ENCODE measurements at regions not wholly inside any gene's neighbourhood (a gene's known extent, or its start where the extent isn't known, plus 50 kb on each side); places are given as distances from the start of the nearest gene placed in this dataset.

- no peak for DNase-seq
These were observed 78.1 kb upstream of the PELI1 start for GRCh38 chr2:64222351-64222750.

GRCh38 chr2:64223055-64223454, 78.8 kb upstream of the PELI1 start:
- no peak for DNase-seq

GRCh38 chr2:64225491-64225890, 81.3 kb upstream of the PELI1 start:
- DNase-seq = peak; percentile 48

GRCh38 chr2:64226611-64227010, 82.4 kb upstream of the PELI1 start:
- DNase-seq = no peak

- DNase-seq = no peak
These were observed 83.4 kb upstream of the PELI1 start for GRCh38 chr2:64227603-64228125.

- peak; percentile 76 for DNase-seq
These were observed 84.0 kb upstream of the PELI1 start for GRCh38 chr2:64228126-64228678.

GRCh38 chr2:64228918-64229317, 84.7 kb upstream of the PELI1 start:
- no peak for DNase-seq

GRCh38 chr2:64230540-64230939, 86.3 kb upstream of the PELI1 start:
- no peak for DNase-seq

GRCh38 chr2:64232266-64232665, 88.0 kb upstream of the PELI1 start:
- DNase-seq = no peak

- no peak for DNase-seq
These were observed 89.2 kb upstream of the PELI1 start for GRCh38 chr2:64233376-64233922.

- DNase-seq = no peak
These were observed 89.9 kb upstream of the PELI1 start for GRCh38 chr2:64234150-64234549.

GRCh38 chr2:64234785-64235184, 90.6 kb upstream of the PELI1 start:
- DNase-seq = no peak

- no peak for DNase-seq
These were observed 93.0 kb upstream of the PELI1 start for GRCh38 chr2:64237266-64237665.

- DNase-seq = no peak
These were observed 94.6 kb upstream of the PELI1 start for GRCh38 chr2:64238799-64239198.

GRCh38 chr2:64243081-64244036, 99.1 kb upstream of the PELI1 start:
- DNase-seq = no peak

- no peak for DNase-seq
These were observed 99.8 kb upstream of the PELI1 start for GRCh38 chr2:64244037-64244416.

- no peak for DNase-seq
These were observed 101.4 kb upstream of the PELI1 start for GRCh38 chr2:64245631-64246030.

- DNase-seq = no peak
These were observed 102.7 kb upstream of the PELI1 start for GRCh38 chr2:64246962-64247361.

- no peak for DNase-seq
These were observed 105.2 kb upstream of the PELI1 start for GRCh38 chr2:64249426-64249825.

- no peak for DNase-seq
These were observed 105.8 kb upstream of the PELI1 start for GRCh38 chr2:64250063-64250462.

- no peak for DNase-seq
These were observed 106.7 kb upstream of the PELI1 start for GRCh38 chr2:64250751-64251423.

- DNase-seq = no peak
These were observed 107.5 kb upstream of the PELI1 start for GRCh38 chr2:64251497-64252250.

All from activated CD4-positive, alpha-beta T cell treated with anti-CD3 and anti-CD28 coated beads for 48 hours (primary cell).